ENCODE measurements at regions not wholly inside any gene's neighbourhood (a gene's known extent, or its start where the extent isn't known, plus 50 kb on each side); places are given as distances from the start of the nearest gene placed in this dataset.

DNA sequence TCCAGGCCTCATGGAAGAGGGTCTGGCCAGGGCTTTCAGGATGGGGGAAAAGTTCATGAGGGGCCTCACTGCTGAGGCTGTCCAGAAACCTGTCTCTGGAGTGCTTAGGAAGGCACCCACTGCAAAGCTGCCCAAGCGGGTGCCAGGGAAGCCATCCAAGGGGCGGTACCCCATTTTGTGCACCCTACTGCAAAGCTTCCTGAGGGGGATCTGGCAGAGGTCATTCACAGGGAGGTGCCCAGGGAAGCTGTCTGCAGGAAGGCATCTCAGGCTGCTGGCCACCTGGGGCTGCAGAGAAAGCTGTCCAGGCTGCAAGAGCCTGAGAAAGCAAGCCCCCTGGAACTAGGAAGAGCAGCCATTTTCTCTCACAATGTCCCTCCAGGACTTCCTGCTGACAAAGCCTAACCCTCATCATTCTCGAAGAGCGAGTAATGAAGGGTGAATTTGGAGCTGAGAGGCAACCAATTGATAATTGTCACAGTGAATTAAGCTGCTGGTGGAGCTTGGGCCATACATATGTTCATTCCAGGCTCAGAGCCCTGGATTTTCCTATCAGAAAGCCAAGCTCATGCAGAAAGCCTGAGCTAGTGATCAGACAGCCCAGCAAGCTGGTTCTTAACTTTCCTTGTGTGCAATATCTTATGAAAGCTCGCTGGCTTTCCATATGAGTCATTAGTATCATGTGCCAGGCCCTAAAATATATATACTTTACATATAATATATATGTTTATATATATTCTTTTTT is 62.2 kb upstream of the SLC22A16 start:
- ATAC-seq (ENCODE audit: low FRiP score) (no peak), DNase-seq (ENCODE audit: low spot score) (no peak)
- TF ChIP-seq, protein P1, sequence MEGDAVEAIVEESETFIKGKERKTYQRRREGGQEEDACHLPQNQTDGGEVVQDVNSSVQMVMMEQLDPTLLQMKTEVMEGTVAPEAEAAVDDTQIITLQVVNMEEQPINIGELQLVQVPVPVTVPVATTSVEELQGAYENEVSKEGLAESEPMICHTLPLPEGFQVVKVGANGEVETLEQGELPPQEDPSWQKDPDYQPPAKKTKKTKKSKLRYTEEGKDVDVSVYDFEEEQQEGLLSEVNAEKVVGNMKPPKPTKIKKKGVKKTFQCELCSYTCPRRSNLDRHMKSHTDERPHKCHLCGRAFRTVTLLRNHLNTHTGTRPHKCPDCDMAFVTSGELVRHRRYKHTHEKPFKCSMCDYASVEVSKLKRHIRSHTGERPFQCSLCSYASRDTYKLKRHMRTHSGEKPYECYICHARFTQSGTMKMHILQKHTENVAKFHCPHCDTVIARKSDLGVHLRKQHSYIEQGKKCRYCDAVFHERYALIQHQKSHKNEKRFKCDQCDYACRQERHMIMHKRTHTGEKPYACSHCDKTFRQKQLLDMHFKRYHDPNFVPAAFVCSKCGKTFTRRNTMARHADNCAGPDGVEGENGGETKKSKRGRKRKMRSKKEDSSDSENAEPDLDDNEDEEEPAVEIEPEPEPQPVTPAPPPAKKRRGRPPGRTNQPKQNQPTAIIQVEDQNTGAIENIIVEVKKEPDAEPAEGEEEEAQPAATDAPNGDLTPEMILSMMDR (IDR thresholded peaks at IDR 0.05) = no peak

DNA sequence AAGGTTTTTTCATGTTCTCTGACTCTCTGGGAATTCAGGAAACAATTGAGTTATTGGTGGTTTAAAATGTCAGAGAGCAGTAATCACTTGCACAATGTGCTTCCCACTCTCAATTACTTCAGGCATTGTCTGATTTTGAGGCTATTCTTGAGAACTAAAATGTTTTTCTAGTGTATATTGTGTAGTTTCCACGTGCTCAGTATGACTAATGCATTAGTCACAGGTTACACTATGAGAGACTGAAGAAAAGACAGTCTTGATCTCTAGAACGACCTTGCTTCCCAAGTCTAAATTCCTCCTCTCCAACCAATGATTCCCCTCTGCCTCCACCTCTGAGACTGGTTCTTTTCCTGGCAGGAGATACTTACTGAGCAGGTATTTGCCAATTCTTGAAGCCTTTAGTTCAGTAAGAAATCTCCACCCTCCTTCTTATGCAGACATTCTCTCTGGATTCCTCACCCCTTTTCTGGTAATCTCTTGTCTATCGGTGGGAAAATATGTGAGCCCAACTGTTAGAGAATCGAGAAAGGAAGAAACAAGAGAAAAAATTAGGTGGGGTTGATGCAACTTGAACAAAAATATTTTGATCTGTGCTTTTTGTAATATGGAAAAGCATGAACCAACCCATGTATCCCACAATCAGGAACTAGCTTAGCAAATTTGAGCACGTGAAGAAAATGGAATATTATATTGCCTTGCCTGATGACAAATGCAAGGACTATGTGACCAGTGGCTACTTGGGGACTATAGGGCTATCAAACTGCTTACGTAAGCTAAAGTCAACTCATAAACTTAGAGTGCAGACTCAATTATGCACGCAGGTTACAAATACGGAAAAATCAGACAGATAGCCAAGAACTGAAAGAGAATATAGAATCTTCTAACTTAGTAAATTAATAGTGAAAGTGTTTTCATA is 61.1 kb upstream of the SLC22A16 start:
- DNase-seq (ENCODE audit: low spot score) = no peak
- TF ChIP-seq, protein P1 (IDR thresholded peaks at IDR 0.05) = no peak
- ATAC-seq (ENCODE audit: low FRiP score) = peak; percentile 98

DNA sequence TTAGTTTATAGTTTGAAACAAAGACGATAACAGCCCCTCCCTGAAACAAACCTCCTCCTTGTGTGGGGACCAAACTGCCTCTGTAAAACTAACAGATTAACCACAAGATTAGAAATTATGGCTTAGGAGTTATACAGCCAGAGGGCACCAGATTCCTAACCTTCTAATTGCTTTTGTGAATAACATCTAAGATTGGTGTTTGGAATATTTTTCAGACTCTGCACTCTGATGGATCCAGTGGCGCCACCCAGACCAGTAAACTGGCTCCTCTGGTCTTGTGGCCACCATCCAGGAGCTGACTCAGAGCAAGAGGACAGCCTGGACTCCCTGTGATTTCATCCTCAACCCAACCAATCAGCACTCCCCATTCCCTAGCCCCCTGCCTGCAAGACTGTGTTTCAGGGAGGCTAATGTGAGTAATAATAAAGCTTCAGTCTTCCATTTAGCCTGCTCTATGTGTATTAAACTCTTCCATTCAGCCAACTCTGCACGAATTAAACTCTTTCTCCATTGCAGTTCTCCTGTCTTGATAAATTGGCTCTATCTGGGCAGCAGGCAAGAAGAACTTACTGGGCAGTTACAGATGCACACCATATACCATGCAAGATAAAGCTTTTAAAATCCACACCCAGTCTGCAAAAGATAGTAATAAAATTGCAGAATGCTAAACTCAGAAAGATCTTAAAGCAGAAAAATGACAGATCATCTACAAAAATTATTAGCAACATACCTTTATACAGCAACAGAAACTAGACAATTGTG is 58.5 kb upstream of the SLC22A16 start:
- ATAC-seq (ENCODE audit: low FRiP score) = no peak
- TF ChIP-seq, protein P1 (IDR thresholded peaks at IDR 0.05) = no peak
- DNase-seq (ENCODE audit: low spot score) = no peak

DNA sequence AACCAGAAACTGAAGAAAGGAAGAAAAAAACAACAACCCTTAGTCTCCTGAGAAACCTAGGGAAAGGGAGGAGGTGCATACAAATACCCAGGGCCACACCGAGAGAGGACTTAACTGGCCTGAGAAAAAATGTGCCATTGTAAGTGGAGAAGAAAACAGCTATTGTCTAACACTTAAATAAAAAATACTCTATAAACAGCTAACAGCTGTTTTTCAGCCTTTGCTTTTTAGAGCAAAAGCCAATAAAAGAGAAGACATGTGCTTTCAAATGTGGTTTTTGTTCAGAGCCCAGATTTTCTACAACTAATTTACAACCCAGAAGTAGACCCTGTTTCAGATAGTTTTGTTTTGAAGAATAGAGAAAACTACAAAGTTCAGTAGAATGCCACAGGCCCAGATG is 56.0 kb upstream of the SLC22A16 start:
- TF ChIP-seq, protein P1 (IDR thresholded peaks at IDR 0.05) = no peak
- DNase-seq (ENCODE audit: low spot score) (no peak), ATAC-seq (ENCODE audit: low FRiP score) (no peak)

DNA sequence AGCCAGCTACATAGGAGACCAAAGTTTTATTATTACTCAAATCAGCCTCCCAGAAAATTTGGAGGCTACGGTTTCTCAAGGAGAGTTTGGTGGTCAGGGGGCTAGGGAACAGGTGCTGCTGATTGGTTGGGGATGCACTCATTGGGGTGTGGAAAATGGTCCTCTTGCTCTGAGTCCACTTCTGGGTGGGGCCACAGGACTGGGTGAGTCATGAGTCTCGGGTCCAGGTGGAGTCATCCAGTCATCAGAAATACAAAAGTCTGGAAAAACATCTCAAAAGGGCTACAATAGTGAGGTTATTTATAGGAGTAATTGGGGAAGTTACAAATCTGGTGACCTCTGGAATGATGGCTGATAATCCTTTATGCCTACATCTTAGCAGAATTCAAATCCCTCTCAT is 54.3 kb upstream of the SLC22A16 start:
- DNase-seq (ENCODE audit: low spot score) (no peak), ATAC-seq (ENCODE audit: low FRiP score) (no peak)
- TF ChIP-seq, protein P1 (IDR thresholded peaks at IDR 0.05) = no peak

DNA sequence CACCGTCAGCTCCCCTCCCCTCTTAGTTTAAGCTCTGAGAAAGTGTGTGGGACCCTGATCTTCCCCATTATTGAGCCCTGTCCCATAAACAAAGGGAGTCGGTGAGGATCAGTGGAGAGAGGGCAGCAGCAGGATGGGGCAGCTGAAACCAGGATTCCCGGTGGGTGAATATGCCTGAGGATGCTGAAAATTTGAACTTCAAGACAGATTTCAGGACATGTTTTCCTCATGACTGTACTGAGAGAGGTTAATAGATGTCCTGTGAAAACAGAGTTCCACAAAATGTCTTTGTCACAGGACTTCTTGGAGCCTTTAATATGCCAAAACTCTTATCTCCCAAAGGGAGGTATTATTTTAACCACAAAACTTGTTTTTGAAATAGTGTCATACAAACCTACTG is 53.5 kb upstream of the SLC22A16 start:
- DNase-seq (ENCODE audit: low spot score) (no peak), ATAC-seq (ENCODE audit: low FRiP score) (no peak)
- TF ChIP-seq, protein P1 (IDR thresholded peaks at IDR 0.05) = no peak

Data from omental fat pad (tissue), 3 donors.